ENCODE measurements at regions not wholly inside any gene's neighbourhood (a gene's known extent, or its start where the extent isn't known, plus 50 kb on each side); places are given as distances from the start of the nearest gene placed in this dataset.
"Not testable (repeated sequence)": the region's sequence is repeated elsewhere in the genome, so short reads cannot be mapped to it uniquely, and the experiment has no call there.

DNA sequence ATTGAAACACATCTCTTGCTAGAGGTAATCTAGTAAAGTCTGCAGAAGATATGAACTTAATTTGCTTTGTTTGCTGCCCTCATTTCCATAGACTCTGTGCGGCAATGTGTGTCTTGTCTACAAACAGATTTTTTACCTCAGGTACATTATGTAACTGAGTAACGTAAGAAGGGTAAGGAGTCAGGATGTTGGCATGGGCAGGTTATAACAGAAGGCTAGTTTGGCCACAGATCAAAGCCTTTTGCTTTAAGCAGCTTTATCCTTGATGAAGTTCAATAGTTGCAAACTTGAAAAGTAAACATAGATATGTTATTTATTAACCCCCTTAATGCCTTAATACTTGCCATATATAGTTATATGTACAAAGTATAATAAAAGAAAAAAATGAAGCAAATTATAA, 391.6 kb upstream of the FKBP1C start:
- DNase-seq (ENCODE audit: low read depth) = no peak

DNA sequence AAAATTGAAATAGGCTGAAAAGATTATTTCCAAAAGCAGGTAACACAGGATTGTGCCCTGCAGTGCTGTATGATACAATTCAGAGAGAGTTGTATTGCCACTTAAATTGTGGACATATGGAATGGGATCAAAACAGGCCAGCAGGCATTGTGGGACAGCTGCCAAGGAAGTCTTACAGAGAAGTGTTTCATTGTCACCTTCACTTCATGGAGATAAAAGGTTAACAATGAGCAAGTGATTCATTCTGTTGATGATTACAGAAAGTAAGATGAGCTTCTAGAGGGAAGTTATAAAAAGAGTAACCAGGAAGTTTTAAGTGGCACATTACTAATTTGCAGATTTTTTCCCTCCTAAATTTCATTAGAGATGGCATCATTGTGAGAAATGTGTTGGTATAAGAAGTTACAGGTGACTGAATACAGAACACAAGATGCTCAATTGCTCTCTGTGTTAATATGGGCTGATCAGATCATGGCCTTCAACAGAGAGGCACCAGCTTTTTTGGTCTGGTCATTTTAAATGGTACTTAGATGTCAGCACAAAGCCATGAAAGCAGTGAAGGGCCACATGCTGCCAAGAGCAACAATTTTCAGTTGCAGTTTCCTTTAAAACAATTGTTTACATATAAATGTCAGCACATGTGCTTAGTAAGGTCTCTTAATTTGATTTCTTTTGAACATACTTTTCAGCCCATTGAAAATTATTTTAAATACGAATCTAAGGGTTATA, 402.5 kb upstream of the FKBP1C start:
- DNase-seq (ENCODE audit: low read depth) = no peak

DNA sequence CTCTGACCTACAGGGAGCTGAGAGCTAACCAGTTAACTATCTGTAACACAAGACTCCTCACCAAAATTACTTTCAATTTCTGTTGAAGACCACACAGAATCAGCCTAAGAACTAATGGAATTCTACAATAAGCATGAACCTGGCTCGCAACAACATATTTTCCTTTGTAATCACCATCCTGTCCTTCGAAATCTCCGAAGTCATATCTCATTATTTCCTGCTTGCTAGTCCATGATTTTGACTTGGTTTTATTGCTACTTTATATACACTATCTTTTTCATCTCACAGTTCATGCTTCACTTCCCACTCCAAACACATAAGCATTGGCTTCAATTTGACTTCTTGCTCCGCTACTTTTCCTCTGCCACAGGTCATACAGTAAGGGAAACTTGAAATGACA, 405.8 kb upstream of the FKBP1C start:
- no peak for DNase-seq (ENCODE audit: low read depth)

DNA sequence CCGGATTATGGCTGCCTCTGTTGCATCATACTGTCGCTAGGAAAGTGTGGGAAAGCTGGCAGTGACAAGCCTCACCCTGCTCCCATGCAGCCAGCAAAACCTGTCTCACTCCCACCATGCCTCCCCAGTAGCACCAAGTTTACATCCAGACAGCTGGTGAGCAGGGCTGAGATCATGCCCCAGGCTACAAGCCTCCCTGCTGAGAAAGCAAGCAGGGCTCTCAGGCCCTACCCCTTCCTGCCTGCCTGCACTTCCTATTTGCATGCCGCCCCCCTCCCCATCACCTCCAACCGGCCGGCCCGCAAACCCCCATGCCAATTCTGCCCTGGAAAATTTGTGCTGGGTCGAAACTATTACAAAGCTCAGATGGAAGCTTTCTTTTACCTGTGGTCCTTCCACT, 408.2 kb upstream of the FKBP1C start:
- no peak for DNase-seq (ENCODE audit: low read depth)

DNA sequence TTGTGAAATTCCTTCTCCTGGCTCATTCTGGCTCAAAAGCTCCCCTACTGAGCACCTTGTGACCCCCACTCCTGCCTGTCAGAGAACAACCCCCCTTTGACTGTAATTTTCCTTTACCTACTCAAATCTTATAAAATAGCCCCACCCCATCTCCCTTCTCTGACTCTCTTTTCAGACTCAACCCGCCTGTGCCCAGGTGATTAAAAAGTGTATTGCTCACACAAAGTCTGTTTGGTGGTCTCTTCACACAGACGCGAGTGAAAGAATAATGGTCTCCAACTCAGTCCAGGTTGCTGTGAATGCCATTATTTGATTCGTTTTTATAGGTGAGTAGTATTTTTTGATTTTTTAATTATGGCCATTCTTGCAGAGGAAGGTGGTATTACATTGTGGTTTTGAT, 414.1 kb upstream of the FKBP1C start:
- DNase-seq (ENCODE audit: low read depth) = no peak

DNA sequence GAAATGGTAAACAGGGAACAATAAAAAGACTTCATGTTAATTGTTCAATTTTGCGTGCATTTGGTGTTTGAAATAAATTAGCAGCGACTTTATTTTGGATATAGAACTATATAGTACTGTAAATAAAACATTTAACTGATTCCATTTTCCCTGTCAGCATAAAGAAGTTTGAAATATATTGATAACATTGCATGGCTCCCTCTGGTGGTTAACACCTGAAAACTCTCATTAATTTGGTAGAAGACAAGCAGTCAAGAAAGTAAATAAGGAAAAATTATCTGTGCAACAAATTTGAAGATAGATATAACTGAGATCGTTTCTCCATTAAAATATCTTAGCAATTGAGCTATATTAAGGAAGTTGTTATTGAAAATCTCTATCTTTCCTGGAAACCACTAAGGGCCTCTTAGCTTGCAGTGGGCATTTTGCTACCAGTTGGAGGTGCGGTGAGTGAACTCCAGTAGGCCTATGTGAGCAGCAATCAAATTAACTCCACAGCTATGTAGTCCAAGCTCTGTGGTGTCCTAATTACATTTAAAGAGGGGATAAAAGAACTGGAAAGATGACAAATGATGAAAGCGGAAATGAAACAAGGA, 435.7 kb upstream of the FKBP1C start:
- no peak for DNase-seq (ENCODE audit: low read depth)

DNA sequence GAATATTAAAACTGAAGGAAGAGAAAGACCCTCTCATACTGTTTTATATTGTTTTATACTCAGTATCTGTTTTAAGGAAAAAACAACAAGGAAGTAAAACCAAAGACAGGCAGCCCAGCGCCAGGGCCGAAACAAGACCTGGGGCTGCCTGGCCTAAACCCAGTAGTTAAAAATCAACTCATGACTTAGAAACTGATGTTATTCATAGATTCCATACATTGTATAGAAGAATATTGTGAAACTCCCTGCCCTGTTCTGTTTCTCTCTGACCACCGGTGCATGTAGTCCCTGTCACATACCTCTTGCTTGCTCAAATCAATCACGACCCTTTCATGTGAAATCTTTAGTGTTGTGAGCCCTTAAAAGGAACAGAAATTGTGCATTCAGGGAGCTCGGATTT, 445.1 kb upstream of the FKBP1C start:
- not testable (repeated sequence) for DNase-seq (ENCODE audit: low read depth)

DNA sequence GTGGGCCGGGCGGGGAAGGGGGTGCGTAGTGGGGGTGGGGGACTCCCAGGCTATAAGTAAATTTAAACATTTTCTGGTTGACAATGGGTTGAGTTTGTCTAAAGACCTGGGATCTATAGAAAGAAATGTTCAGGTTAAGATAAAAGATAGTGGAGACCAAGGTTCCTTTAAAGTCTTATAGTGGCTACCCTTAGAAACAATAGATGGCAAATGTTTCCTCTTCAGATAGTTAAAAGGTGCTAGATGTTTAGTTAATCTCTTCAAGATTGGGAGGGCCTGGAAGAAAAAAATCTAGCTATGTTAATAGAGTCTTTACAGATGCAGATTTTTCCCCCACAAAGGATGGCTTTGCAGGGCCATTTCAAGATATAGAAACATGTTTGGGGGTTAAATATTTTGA, 446.4 kb upstream of the FKBP1C start:
- no peak for DNase-seq (ENCODE audit: low read depth)

DNA sequence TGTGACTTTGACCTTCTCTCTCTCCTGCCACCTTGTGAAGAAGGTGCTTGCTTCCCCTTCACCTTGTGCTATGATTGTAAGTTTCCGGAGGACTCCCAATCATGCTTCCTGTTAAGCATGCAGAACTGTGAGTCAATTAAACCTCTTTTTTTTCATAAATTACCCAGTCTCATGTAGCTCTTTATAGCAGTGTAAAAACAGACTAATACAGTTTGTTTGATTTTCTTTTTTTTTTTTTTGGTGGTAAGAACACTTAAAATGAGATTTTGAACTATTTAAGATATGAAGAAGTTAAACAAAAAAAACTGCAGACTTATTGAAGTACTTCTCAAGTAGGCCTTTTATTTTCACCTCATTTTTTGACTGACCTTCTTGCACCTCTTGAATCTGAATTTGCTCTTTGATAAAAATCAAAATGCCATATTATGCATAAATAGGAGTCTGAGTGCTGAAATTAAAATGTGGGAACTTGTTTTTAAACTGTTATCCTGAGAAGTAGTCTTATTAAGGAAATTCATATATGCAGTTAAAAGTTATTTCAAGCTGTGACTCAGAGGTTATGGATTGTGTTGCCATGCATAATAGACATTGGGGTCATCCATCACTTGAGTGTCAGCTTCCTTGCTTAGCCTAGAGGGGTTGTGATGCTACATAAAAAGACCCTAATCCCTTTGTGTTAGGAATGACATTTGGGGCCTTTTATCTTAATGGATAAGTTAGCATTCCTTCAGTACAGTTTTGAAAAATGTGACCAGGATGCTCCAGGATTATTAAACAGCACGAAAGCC, 447.9 kb upstream of the FKBP1C start:
- no peak for DNase-seq (ENCODE audit: low read depth)

DNA sequence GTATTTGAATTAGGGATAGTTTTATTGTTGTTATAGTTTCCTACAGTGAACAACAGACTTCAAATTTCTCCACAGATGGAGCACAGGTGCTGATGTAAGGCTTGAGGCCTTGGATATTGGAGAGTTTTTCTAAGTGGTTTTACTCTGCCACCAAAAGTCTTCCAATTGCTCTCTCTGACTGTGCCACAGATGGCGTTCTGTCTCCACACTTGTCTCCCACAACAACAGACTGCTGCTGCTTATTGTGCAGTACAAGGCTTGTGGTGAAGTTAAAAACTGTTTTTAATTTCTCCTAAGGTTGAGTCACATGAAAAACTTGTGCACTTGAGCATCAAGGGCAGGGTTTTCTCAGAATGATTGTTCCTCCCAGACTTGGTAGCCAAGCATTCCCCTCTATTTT, 460.9 kb upstream of the KHDRBS2 start:
- no peak for DNase-seq (ENCODE audit: low read depth)

DNA sequence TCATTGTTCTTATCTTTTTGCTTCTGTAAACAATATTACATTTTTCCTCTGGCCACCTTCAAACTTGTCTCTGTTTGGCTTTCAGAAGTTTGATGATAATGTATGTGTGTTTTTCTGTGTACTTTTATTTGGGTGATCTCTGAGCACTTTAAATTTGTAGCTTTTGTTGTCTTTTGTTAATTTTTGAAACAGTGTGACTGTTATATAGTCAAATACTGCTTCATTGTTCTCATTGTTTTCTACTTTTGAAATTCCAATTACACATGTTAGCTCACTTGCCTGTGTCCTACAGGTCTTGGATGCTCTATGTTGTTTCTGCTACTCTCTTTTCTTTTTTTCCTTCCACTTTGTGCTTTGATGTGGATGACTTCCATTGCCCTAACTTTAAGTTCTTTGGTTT, 460.1 kb upstream of the KHDRBS2 start:
- DNase-seq (ENCODE audit: low read depth) = no peak

DNA sequence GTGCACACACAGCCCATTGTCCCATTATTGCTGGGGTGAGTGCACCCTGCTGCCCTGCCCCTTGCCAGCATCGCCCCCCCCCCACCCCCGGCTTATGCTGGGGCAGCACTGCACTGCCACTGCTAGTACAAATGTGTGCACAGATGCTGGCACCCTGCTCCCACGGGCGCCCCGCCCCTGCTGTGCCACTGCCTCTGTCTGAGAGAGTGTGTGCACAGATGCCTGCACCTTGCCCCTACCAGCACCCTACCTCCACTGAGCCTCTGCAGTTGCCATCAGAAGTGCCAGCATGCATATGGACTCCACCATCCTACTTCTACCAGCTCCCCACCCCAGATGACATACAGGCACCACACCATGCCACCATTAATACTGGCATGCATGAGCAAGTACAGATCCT, 454.6 kb upstream of the KHDRBS2 start:
- DNase-seq (ENCODE audit: low read depth) = no peak

DNA sequence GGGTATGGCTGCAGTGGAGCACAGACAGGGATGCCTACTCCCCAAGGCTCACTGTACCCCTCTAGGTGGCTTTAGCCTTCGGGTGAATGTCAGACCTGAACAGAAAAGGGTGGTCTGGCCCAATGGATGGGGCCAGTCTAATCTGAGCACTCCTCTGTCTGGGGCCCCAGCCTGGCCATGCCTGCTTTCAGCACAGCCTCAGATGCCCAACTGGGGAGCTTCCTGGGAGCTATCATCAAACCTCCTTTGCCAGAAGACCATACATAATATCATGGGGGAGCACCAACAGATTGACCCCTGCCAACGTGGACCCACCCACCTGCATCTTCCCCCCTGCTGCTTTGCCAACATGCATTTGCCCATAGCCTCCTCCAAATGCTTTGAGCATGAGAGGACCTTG, 454.1 kb upstream of the KHDRBS2 start:
- no peak for DNase-seq (ENCODE audit: low read depth)

DNA sequence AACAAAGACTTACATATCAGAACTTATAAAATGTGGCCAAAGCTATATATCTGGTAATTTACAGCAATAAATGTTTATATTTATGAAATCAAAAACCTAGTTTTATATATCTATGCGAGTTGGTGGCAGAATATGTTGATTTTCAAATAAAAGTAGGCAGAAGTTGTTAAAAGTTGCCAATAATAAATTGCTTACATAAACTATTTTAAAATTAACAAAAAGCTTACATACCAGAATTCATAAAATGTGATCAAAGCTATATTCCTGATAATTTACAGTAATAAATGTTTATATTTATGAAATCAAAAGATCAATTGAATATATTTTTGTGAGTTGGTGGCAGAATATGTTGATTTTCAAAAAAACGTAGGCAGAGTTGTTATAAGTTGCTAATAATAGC, 451.8 kb upstream of the KHDRBS2 start:
- no peak for DNase-seq (ENCODE audit: low read depth)

DNA sequence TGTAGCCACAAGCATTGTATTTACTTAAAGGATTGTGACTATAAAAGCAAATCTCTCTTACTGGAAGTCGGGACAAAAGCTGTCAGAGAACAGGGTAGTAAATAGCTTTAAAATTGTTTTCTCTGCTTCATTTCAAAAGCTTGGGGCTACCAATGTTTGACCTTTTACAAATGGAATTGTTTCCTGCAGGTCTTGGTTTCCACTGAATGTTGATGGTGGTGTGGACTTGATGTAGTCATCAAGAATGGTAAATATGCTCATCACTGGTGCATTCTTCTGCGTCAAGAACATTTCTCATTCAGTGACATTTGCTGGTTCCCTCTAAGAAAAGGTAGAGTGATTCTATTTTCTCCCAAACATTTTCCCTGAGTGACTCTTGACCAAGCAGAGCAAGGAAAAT, 435.4 kb upstream of the KHDRBS2 start:
- no peak for DNase-seq (ENCODE audit: low read depth)

DNA sequence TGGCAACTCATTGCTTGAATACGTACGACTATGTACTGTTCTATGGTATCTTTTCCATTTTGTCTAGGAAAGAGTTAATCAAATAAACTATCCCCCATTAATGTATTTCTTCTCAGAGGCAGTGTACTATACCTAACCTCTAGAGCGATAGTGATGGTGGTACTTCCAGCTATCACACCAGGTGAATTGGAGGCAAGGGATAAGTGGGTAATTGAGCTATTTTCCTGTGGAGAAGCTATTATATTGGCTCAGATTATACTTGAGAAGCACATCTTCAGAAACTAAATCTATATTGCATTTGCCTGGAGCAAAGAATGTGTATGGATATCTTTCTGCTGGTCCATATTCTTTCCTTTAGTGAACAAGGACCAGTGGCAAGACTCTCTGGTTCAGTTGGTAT, 430.7 kb upstream of the KHDRBS2 start:
- DNase-seq (ENCODE audit: low read depth) = no peak

DNA sequence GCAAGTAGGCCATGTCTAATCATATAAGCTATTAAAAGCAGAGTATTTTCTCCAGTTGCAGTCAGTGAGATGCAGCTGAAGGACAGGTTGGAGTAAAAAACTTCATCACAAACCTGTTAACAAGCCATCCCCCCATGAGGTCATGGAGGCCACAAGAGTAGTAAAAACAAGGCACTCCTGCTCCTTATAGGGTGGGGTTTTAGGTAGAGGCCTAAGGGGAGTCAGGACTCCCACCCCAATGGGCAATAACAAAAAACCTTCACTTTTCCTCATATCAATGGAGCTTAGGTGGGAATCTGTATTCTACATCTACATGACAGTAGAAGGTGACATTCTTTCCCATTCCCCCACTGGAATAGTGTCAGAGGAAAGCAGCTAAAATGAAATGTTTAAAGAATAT, 428.1 kb upstream of the KHDRBS2 start:
- DNase-seq (ENCODE audit: low read depth) = no peak

DNA sequence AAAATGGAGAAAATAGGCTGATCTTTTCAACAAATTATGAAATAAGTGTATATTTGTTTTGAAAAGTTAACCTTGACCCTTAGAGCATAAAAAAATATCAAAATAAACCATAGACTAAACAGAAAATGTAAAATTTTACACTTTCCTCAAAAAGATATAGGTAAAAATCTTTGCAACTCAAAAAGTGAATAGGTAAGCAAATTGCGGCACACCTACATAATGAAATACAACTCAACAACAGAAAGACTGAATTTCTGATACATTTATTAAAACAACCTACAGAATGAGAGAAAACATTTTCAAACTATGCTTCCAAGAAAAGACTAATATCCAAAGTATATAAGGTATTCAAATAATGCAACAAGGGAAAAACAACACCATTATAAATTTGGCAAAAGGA, 425.7 kb upstream of the KHDRBS2 start:
- DNase-seq (ENCODE audit: low read depth) = no peak

DNA sequence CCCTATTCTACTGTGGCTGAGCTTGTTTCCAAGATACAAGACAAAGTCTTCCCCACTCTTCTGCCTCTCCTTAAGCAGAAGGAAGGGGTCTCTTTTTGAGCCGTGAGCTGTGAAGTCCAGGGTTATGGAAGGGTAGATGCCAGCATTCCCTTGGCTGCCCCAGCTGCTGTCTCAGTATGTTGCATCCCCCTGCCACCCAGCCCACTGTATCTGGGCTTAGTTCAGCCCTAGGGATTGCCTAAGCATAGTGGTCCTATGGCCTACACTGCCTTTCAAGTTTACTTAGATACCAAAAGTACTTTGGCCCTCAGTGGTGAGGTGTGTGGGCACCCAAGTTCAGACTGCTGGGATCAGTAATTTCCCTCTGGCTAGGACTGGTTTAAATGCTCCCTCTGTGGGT, 421.9 kb upstream of the KHDRBS2 start:
- no peak for DNase-seq (ENCODE audit: low read depth)

DNA sequence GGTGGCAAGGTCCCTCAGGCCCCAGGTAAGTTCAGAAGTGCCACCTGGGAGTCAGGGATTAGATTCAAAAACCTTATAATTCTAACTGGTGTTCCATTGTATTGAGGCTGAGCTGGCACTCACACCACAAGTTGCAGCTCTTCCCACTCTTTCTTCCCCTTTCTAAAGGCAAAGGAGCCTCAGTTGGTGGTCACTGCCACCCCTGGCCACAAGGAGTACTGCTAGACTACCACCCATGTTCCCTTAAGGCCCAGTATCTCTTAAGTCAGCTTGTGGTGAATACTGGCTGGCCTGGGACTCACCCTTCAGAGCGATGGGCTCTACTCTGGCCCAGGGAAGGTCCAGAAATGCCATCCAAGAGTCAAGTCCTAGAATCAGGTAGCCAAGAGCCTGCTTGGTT, 421.1 kb upstream of the KHDRBS2 start:
- DNase-seq (ENCODE audit: low read depth) = no peak

DNA sequence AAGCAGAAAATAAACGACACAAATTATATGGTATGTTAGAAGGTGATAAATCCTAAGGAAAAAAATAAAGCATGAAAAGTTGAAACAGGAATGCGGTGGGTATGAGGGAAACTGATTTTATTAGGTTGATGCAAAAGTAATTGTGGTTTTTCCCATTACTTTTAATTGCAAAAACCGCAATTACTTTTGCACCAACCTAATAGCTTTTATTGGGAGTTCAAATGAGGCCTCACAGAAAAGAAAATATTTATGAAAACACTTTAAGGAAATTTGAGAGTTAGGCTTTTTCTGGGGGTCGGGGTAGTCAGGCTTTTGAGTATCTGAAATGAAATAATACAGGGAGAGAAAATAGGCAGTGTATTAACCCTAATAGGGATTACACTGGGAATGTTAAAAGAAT, 397.0 kb upstream of the KHDRBS2 start:
- no peak for DNase-seq (ENCODE audit: low read depth)

DNA sequence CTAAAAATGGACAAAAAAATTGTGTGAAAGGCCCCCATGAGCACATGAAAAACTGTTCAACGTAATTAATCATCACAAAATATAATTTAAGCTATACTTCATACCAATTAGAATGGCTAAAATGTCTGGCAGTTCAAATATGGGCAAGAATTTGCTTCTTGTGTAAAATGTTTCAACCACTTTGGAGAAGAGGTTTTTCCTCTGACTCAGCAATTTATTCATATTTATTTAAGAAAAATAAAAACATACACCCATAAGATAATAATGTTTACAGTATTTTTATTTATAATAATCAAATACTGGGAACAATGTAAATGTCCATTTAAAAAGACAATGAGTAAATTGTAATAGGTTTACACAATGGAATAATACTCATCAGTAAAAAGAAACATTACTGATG, 395.1 kb upstream of the KHDRBS2 start:
- DNase-seq (ENCODE audit: low read depth) = no peak

DNA sequence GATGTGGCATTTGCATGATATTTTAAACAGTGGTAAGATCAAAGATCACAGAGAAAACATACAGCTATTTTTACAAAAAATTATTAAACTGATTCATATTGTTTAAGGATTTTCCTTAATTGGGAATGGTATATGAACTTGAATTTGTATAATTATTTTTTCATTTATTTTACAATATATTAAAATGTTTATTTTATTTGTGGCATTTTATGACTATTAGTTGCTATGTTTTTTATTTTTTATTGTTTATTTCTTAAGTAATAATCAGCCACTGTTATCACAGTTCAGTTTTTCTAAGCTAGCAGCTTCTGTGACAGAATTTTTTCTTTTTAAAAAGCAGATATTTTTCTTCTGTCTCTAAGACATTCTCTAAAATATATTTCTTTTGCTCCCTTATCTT, 387.0 kb upstream of the KHDRBS2 start:
- DNase-seq (ENCODE audit: low read depth) = no peak

Measured in myocyte (in vitro differentiated cells).